Transverse colon (tissue), 4 donors: ENCODE measurements at regions not wholly inside any gene's neighbourhood (a gene's known extent, or its start where the extent isn't known, plus 50 kb on each side); places are given as distances from the start of the nearest gene placed in this dataset.

Experiments used
- POLR2A ChIP-seq: fragments of 450-650 bp; IDR thresholded peaks from one replicate; pipeline ENCODE4 v1.6.1; 2016; ENCODE audit warnings: antibody characterized with exemption, mild to moderate bottlenecking, moderate library complexity
- POLR2AphosphoS5 ChIP-seq, 3 donors: sonication (generic); formaldehyde crosslinking; IDR thresholded peaks; one replicate each; pipeline ENCODE4 v1.6.1; 2016; ENCODE audit warnings: antibody characterized with exemption in 3 of 3
- TF ChIP-seq, protein P1 (sequence below), 5 experiments: fragments of 200-600 bp in 3 of 5; fragments of 450-650 bp in 2 of 5; sonication (generic) in 3 of 5; IDR thresholded peaks; 1 replicate in 2 of 5; 2 replicates in 3 of 5; pipeline ENCODE4 v1.5.1; 2016 to 2017; ENCODE audit warnings: antibody characterized with exemption in 5 of 5, inconsistent platforms in 3 of 5, mild to moderate bottlenecking in 2 of 5, moderate library complexity in 1 of 5

DNA sequence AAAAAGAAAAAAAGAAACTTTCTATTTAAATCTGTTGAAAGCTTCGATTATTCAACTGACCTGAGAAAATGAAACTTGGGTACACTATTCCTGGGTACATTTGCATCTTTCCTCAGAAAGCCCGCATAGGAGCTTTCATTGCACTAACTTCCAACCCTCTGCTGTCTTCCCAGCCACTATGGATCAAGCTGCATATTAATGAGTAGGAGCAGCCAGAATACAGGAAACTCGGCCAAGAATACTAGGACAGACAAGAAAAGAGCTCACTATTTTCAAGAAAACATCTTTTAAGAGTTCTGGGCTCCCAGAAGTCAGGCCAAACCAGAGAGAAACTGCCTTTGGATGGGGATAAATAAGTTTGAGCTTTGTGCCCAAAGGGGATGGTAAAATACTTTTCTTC is 135.0 kb upstream of the CCDC28A start:
- TF ChIP-seq, protein P1, sequence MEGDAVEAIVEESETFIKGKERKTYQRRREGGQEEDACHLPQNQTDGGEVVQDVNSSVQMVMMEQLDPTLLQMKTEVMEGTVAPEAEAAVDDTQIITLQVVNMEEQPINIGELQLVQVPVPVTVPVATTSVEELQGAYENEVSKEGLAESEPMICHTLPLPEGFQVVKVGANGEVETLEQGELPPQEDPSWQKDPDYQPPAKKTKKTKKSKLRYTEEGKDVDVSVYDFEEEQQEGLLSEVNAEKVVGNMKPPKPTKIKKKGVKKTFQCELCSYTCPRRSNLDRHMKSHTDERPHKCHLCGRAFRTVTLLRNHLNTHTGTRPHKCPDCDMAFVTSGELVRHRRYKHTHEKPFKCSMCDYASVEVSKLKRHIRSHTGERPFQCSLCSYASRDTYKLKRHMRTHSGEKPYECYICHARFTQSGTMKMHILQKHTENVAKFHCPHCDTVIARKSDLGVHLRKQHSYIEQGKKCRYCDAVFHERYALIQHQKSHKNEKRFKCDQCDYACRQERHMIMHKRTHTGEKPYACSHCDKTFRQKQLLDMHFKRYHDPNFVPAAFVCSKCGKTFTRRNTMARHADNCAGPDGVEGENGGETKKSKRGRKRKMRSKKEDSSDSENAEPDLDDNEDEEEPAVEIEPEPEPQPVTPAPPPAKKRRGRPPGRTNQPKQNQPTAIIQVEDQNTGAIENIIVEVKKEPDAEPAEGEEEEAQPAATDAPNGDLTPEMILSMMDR (IDR thresholded peaks at IDR 0.05): no peak
- no peak for TF ChIP-seq POLR2AphosphoS5 (IDR thresholded peaks at IDR 0.05)
- no peak for TF ChIP-seq POLR2A
